HCT116 (cell line): ENCODE measurements at regions not wholly inside any gene's neighbourhood (a gene's known extent, or its start where the extent isn't known, plus 50 kb on each side); places are given as distances from the start of the nearest gene placed in this dataset.

Experiments
- ATAC-seq: fragments of 200-7000 bp; cut with Tn5 transposase; 2 replicates; pipeline ENCODE4 v1.9.1; 2020; ENCODE audit warnings: mild to moderate bottlenecking, moderate library complexity
- BruUV-seq: library from RNA; stranded (reverse); fragments of 400-500 nt; replicated peaks from 2 replicates; lab custom pipeline; 2021; lab: Mats Ljungman, UMichigan
- CTCF ChIA-PET: fragments of 300-600 bp; sonication (Branson Sonifier 250); formaldehyde crosslinking; loops from one replicate; lab custom pipeline; 2021; ENCODE audit warnings: antibody characterized with exemption; lab: Charles Lee
- POLR2A ChIA-PET: fragments of 300-600, 350-600 bp; sonication (Branson Sonifier 250); formaldehyde crosslinking; loops from one replicate; lab custom pipeline; 2021; ENCODE audit warnings: antibody characterized with exemption; lab: Charles Lee
- RAD21 ChIA-PET, 2 experiments: fragments of 300-600 bp; sonication (Branson Sonifier 250); formaldehyde crosslinking; loops; one replicate each; lab custom pipeline; 2023; ENCODE audit warnings: low total read pairs in 2 of 2; ENCODE audit not compliant: uncharacterized antibody in 2 of 2, unreplicated experiment in 2 of 2, low non-redundant PET in 1 of 2; lab: Charles Lee
- DNase-seq: peaks from one replicate; pipeline ENCODE4 v3.0.0-alpha.2; 2010; ENCODE audit warnings: low read depth, low spot score
- H2AFZ ChIP-seq: fragments of 200-600 bp; shearing (Covaris generic), sonication (generic); 2 replicates; pipeline ENCODE4 v1.6.1; 2017; ENCODE audit warnings: low read depth, mixed run types, mixed read lengths, antibody characterized with exemption, low read length; ENCODE audit not compliant: poor library complexity, severe bottlenecking
- H3K27ac ChIP-seq: 2 replicates; pipeline ENCODE4 v1.5.1; 2012; ENCODE audit warnings: low read depth, low read length
- H3K27me3 ChIP-seq: fragments of 200-600 bp; sonication (generic); 2 replicates; pipeline ENCODE4 v1.6.1; 2016; ENCODE audit warnings: mixed run types, low read length, mixed read lengths; ENCODE audit not compliant: insufficient read depth
- H3K36me3 ChIP-seq, 2 experiments: fragments of 200-500 bp in 1 of 2; fragments of 200-600 bp in 1 of 2; sonication (Bioruptor generic) in 1 of 2; sonication (generic) in 1 of 2; 2 replicates each; pipeline versions ENCODE4 v1.5.1 to v1.6.1; 2014 to 2016; ENCODE audit warnings: low read length in 2 of 2, inconsistent platforms in 1 of 2, mixed read lengths in 1 of 2, mixed run types in 1 of 2; ENCODE audit not compliant: insufficient read depth in 2 of 2, control insufficient read depth in 1 of 2
- H3K4me1 ChIP-seq, 2 experiments: fragments of 200-600 bp in 1 of 2; sonication (generic) in 1 of 2; 2 replicates each; pipeline versions ENCODE4 v1.5.1 to v1.6.1; 2012 to 2017; ENCODE audit warnings: low read length in 2 of 2, inconsistent platforms in 1 of 2, mild to moderate bottlenecking in 1 of 2, mixed read lengths in 1 of 2, mixed run types in 1 of 2, moderate library complexity in 1 of 2; ENCODE audit not compliant: insufficient read depth in 2 of 2, control insufficient read depth in 1 of 2
- H3K4me2 ChIP-seq: fragments of 200-600 bp; sonication (generic); 2 replicates; pipeline ENCODE4 v1.6.1; 2017; ENCODE audit warnings: mixed run types, low read length, mixed read lengths
- H3K4me3 ChIP-seq, 2 experiments: fragments of 200-600 bp in 1 of 2; sonication (generic) in 1 of 2; replicated peaks in 1 of 2; 2 replicates each; pipeline ENCODE4 v1.5.1; 2011 to 2016; ENCODE audit warnings: low read length in 2 of 2, control low read depth in 1 of 2, low read depth in 1 of 2, mild to moderate bottlenecking in 1 of 2, mixed read lengths in 1 of 2, mixed run types in 1 of 2
- H3K79me2 ChIP-seq: fragments of 200-600 bp; sonication (generic); 2 replicates; pipeline ENCODE4 v1.6.1; 2017; ENCODE audit warnings: mild to moderate bottlenecking, mixed run types, low read length, moderate library complexity, mixed read lengths; ENCODE audit not compliant: insufficient read depth
- H3K9ac ChIP-seq: fragments of 200-600 bp; sonication (generic); 2 replicates; pipeline ENCODE4 v1.6.1; 2016; ENCODE audit warnings: low read length, mixed read lengths
- H3K9me2 ChIP-seq: fragments of 200-600 bp; sonication (generic), shearing (Covaris generic); 2 replicates; pipeline ENCODE4 v1.6.1; 2017; ENCODE audit warnings: mixed run types, mild to moderate bottlenecking, moderate library complexity; ENCODE audit not compliant: insufficient read depth
- H3K9me3 ChIP-seq, 2 experiments: fragments of 200-500 bp in 1 of 2; fragments of 200-600 bp in 1 of 2; sonication (Bioruptor generic) in 1 of 2; sonication (generic) in 1 of 2; 2 replicates each; pipeline ENCODE4 v1.6.1; 2014 to 2017; ENCODE audit warnings: low read length in 2 of 2, mixed read lengths in 2 of 2, inconsistent platforms in 1 of 2, low read depth in 1 of 2, mild to moderate bottlenecking in 1 of 2, mixed run types in 1 of 2, moderate library complexity in 1 of 2; ENCODE audit not compliant: control insufficient read depth in 1 of 2, insufficient read depth in 1 of 2
- H4K20me1 ChIP-seq: fragments of 200-600 bp; sonication (generic), shearing (Covaris generic); 2 replicates; pipeline ENCODE4 v1.6.1; 2017; ENCODE audit warnings: mixed run types, mild to moderate bottlenecking, moderate library complexity; ENCODE audit not compliant: insufficient read depth
- ATF3 ChIP-seq: IDR thresholded peaks from 2 replicates; pipeline ENCODE4 v1.6.1; 2012
- CBX3 ChIP-seq: IDR thresholded peaks from 2 replicates; pipeline ENCODE4 v1.6.1; 2012; ENCODE audit warnings: low read depth
- CTCF ChIP-seq, 3 experiments: fragments of 200-600 bp in 1 of 3; sonication (generic) in 1 of 3; IDR thresholded peaks in 2 of 3; conservative IDR thresholded peaks in 1 of 3; 2 replicates each; pipeline ENCODE4 v1.5.1; 2012 to 2017; ENCODE audit warnings: low read depth in 2 of 3, low read length in 2 of 3, antibody characterized with exemption in 1 of 3, borderline replicate concordance in 1 of 3, control low read depth in 1 of 3, mild to moderate bottlenecking in 1 of 3, mixed read lengths in 1 of 3, mixed run types in 1 of 3, moderate library complexity in 1 of 3; ENCODE audit not compliant: insufficient read depth in 1 of 3
- EGR1 ChIP-seq: IDR thresholded peaks from 2 replicates; pipeline ENCODE4 v1.6.1; 2012; ENCODE audit warnings: low read depth
- ELF1 ChIP-seq: IDR thresholded peaks from 2 replicates; pipeline ENCODE4 v1.6.1; 2012; ENCODE audit warnings: low read depth, borderline replicate concordance
- EZH2phosphoT487 ChIP-seq: fragments of 200-600 bp; IDR thresholded peaks from 2 replicates; pipeline ENCODE4 v1.6.1; 2018; ENCODE audit warnings: antibody characterized with exemption, borderline replicate concordance
- FOSL1 ChIP-seq: IDR thresholded peaks from 2 replicates; pipeline ENCODE4 v1.6.1; 2012; ENCODE audit warnings: low read depth
- JUND ChIP-seq: IDR thresholded peaks from 2 replicates; pipeline ENCODE4 v1.6.1; 2012
- MAX ChIP-seq: IDR thresholded peaks from 2 replicates; pipeline ENCODE4 v1.6.1; 2012
- POLR2A ChIP-seq: IDR thresholded peaks from 2 replicates; pipeline ENCODE4 v1.7.0; 2011; ENCODE audit warnings: borderline replicate concordance; ENCODE audit not compliant: insufficient read depth, insufficient read length; ENCODE audit errors: extremely low read depth
- POLR2AphosphoS5 ChIP-seq: IDR thresholded peaks from 2 replicates; pipeline ENCODE4 v1.6.1; 2011; ENCODE audit warnings: mild to moderate bottlenecking, low read depth, low read length, moderate library complexity
- RAD21 ChIP-seq: IDR thresholded peaks from 2 replicates; pipeline ENCODE4 v1.6.1; 2012; ENCODE audit warnings: low read depth, mild to moderate bottlenecking
- SP1 ChIP-seq: IDR thresholded peaks from 2 replicates; pipeline ENCODE4 v1.6.1; 2012; ENCODE audit warnings: low read depth
- SRF ChIP-seq: IDR thresholded peaks from 2 replicates; pipeline ENCODE4 v1.6.1; 2012; ENCODE audit warnings: low read depth
- TCF7L2 ChIP-seq: IDR thresholded peaks from 2 replicates; pipeline ENCODE4 v1.7.0; 2011; ENCODE audit warnings: borderline replicate concordance, inconsistent platforms; ENCODE audit not compliant: insufficient read depth, insufficient read length; ENCODE audit errors: extremely low read depth
- YY1 ChIP-seq: IDR thresholded peaks from 2 replicates; pipeline ENCODE4 v1.6.1; 2011; ENCODE audit warnings: low read length, low read depth, moderate library complexity, mild to moderate bottlenecking; ENCODE audit not compliant: insufficient replicate concordance; ENCODE audit errors: extremely low read depth
- ZBTB33 ChIP-seq: IDR thresholded peaks from 2 replicates; pipeline ENCODE4 v1.6.1; 2011; ENCODE audit warnings: mild to moderate bottlenecking, low read length, moderate library complexity; ENCODE audit not compliant: insufficient replicate concordance; ENCODE audit errors: extremely low read depth
- ZFX ChIP-seq: fragments of 450-650 bp; IDR thresholded peaks from 2 replicates; pipeline ENCODE4 v1.6.1; 2017
- ZNF274 ChIP-seq: fragments of 200-500 bp; sonication (Bioruptor generic); IDR thresholded peaks from 2 replicates; pipeline ENCODE4 v1.6.1; 2014; ENCODE audit warnings: mild to moderate bottlenecking, low read depth, low read length, inconsistent platforms
- intact Hi-C: fragments of 100-400 bp; cut with micrococcal nuclease; formaldehyde crosslinking; loops from 2 replicates; pipeline ENCODE4 v1.10.0; 2022
- TF ChIP-seq, protein P1 (sequence below): IDR thresholded peaks from 2 replicates; pipeline ENCODE4 v1.6.1; 2012; ENCODE audit warnings: low read depth

DNA sequence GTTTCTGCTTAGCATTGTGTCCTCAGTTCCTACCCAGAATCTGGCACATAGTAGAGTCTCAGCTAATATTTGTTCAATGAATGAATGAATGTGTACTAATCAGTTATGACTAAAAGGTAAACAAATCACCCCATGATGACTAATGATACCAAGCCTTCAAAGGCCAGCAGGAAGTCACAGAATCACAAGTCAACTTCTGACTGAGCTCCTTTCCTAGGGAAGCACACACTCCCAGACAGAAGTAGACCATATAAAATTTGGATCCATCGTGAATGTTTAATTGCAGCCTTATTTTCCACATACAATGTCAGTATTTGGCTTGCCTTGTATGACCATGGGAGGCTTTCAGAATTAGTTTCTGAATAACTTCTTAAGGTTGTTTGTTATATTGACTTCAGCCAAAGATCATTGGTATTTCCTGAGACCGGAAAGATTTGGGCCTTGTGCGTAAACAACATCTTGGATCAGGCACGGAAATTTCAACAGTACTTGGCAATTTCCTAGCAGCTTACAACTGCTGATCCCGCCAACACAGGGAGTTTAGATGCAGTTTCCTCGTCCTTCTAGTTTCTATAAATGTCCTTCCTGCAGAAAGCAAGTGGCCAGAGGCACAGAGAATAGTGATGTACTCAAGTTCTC, 185.9 kb upstream of the ATP1B1 start:
- no peak overlapping the region for H3K27ac ChIP-seq
- no peak overlapping the region; the same call in 1 of the 2 replicates for H3K4me2 ChIP-seq
- no peak overlapping the region for H2AFZ ChIP-seq
- no peak overlapping the region for H3K9ac ChIP-seq
- no peaks in the 10 kb centered on the region for H3K9me3 ChIP-seq
- intact Hi-C loops = no loop called here
- ChIA-PET RAD21 (no interaction called here), POLR2A (no interaction called here), CTCF (no interaction called here)
- BruUV-seq = no TSS peak
- H3K4me3 ChIP-seq = no peak overlapping the region
- ATAC-seq = no peak
- H3K36me3 ChIP-seq = no peaks in the 10 kb centered on the region
- no peaks in the 10 kb centered on the region for H3K79me2 ChIP-seq
- DNase-seq = peak; percentile 7
- H3K4me1 ChIP-seq = peaks cover 0 to 10% of the 10 kb centered on the region in 2 experiments; a peak in 2 of 4 replicates
- no peaks in the 10 kb centered on the region for H3K9me2 ChIP-seq
- no peaks in the 10 kb centered on the region for H3K27me3 ChIP-seq
- no peaks in the 10 kb centered on the region for H4K20me1 ChIP-seq
- TF ChIP-seq EZH2phosphoT487 (no peak), JUND (peak; percentile 45), FOSL1 (peak; percentile 51; the same call in 1 of the 2 replicates), TCF7L2 (no peak), ATF3 (no peak), POLR2A (no peak), ZFX (no peak), SP1 (peak; percentile 31; the same call in 1 of the 2 replicates), ELF1 (0 out of 2 replicates have a peak, but pooled peaks have one; percentile 6), YY1 (no peak), POLR2AphosphoS5 (no peak), CBX3 (peak; percentile 33; the same call in 1 of the 2 replicates), ZBTB33 (no peak), RAD21 (no peak), EGR1 (no peak), ZNF274 (no peak), SRF (peak; percentile 45), MAX (peak; percentile 26; the same call in 1 of the 2 replicates), CTCF (IDR thresholded peaks at IDR 0.05 in 2 of 3, conservative IDR thresholded peaks at IDR 0.05 in 1 of 3; ENCODE audit: borderline replicate concordance in 1 of 3, insufficient read depth in 1 of 3, low read depth in 2 of 3, low read length in 2 of 3) (no peak)
- TF ChIP-seq, protein P1, sequence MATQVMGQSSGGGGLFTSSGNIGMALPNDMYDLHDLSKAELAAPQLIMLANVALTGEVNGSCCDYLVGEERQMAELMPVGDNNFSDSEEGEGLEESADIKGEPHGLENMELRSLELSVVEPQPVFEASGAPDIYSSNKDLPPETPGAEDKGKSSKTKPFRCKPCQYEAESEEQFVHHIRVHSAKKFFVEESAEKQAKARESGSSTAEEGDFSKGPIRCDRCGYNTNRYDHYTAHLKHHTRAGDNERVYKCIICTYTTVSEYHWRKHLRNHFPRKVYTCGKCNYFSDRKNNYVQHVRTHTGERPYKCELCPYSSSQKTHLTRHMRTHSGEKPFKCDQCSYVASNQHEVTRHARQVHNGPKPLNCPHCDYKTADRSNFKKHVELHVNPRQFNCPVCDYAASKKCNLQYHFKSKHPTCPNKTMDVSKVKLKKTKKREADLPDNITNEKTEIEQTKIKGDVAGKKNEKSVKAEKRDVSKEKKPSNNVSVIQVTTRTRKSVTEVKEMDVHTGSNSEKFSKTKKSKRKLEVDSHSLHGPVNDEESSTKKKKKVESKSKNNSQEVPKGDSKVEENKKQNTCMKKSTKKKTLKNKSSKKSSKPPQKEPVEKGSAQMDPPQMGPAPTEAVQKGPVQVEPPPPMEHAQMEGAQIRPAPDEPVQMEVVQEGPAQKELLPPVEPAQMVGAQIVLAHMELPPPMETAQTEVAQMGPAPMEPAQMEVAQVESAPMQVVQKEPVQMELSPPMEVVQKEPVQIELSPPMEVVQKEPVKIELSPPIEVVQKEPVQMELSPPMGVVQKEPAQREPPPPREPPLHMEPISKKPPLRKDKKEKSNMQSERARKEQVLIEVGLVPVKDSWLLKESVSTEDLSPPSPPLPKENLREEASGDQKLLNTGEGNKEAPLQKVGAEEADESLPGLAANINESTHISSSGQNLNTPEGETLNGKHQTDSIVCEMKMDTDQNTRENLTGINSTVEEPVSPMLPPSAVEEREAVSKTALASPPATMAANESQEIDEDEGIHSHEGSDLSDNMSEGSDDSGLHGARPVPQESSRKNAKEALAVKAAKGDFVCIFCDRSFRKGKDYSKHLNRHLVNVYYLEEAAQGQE = no peak
